GM18867 (cell line): ENCODE measurements at regions not wholly inside any gene's neighbourhood (a gene's known extent, or its start where the extent isn't known, plus 50 kb on each side); places are given as distances from the start of the nearest gene placed in this dataset.
"Not testable (repeated sequence)": the region's sequence is repeated elsewhere in the genome, so short reads cannot be mapped to it uniquely, and the experiment has no call there.

Experiments
- ATAC-seq: cut with Tn5 transposase; IDR thresholded peaks from one replicate; pipeline ENCODE4 v1.9.1; 2021; ENCODE audit warnings: mild to moderate bottlenecking, moderate library complexity; ENCODE audit not compliant: unreplicated experiment

- not testable (repeated sequence) for ATAC-seq
These were observed 532.7 kb downstream of the RBFOX1 start for GRCh38 chr16:7865393-7865792.

DNA sequence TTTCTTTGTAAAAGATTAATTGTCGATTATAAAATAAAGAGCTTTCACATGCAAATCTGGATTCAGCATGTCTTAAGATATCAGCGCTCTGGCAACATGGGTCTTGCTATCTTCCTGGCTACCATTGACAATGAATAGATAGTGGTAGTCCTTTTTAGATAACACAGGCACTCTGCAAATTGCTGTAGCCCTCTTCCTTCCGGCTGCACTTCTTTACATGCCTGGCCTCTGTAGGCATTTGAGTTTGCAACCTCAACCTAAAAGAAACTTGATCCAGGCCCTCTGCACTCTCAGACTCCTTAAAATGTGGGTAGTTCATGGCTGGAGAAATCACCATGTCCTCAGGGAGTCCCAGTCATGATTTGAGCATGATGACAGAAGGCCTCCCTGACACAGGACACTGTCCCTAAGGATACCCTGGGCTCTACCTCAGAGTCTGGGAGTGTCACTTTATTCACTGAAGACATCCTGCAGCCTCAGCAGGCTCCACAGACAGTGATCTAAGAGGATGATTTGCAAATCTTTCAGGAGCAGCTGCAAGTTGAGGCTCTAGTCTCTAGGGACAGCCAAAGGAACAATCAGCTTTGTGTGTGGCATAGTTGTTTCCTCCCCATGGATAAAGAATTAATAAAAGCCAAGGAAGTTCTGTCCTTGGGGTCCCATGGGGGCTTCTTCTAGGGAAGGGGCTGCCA is 529.4 kb downstream of the RBFOX1 start:
- ATAC-seq = no peak

DNA sequence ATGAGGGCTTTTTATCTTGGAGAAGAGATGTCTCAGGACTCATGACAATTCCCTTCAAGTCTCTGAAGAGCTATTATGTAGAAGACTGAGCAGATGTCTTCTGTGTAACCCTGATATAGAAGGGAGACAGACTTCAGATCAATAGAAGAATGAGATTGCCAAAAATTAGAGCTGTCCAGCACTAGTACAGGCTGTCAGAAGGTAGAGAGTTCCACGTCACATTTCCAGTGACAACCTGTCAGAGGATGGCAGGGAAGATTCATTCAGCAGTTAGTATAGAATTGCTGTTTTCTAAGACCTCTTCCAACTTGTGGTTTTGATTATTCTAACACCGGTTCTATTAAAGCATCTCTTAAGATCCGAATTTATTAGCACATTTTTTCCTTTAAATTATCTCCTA is 520.6 kb downstream of the RBFOX1 start:
- no peak for ATAC-seq

DNA sequence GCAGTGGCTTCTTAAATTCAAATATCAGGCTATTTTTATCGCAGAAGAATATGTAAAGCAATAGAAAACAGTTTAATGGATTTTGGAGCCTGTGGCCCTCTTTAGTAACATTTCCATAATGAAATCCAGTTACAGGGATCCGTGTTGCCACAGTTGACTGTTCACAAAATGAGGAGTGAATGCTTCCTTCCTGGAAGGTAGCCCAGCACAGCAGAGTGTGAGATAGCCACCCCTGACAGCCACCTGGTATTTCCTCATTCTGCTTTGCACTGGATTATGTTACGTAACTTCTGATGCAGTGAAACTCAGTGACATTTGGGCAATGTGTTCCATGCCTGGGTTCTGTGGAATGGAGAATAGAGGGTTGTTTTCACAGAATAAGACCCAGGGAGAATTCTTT is 517.2 kb downstream of the RBFOX1 start:
- no peak for ATAC-seq

DNA sequence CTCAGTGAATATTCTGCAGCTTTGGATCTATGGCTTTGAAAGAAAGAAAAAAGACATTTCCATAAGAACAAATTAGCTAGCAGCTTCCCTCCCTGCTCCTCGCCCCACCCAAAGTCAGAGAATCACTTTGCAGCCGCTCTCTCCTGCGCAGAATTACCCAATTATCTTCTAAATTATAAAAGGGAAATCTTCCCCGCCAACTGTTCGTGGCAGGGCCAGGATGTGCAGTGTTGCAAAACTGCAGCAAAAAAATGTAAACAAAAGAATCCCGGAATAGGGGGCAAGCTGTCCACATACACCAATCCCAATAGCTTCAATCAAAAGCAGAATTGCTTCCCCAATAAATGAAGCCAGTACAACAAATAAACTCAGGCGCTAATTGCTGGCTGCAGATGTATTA is 510.6 kb downstream of the RBFOX1 start:
- no peak for ATAC-seq

- ATAC-seq = no peak
These were observed 506.9 kb downstream of the RBFOX1 start for GRCh38 chr16:7839568-7839967.

DNA sequence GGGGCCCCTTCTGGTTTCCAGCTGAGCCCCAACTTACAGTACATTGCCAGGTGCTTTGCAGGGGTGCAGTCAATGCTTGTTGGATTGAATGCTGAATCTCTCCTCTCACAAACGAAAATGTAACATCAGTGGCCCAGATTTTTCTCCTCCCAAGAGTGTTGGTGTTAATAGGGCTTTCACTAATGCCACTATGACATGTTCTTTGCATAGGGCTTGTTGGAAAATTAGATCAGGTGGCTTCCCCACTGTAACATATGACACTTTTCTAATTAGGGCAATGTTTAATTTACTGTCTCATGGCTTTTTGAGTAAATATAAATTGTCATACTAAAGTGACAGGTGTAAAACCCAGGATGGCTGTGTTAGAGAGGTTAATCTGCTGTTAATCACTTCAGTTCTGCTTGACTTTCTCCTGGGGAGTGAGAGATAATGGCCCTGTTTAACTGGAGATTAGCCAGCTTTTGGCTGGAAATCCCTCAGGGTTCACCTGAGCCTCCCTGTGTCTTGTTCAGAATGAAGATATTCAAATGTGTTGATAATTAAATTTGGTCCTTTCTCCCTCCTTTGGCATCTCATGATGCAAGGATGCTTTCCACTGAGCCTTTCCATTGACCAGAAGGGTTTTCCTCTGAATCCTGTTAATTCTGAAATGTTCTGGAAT is 502.3 kb downstream of the RBFOX1 start:
- no peak for ATAC-seq

DNA sequence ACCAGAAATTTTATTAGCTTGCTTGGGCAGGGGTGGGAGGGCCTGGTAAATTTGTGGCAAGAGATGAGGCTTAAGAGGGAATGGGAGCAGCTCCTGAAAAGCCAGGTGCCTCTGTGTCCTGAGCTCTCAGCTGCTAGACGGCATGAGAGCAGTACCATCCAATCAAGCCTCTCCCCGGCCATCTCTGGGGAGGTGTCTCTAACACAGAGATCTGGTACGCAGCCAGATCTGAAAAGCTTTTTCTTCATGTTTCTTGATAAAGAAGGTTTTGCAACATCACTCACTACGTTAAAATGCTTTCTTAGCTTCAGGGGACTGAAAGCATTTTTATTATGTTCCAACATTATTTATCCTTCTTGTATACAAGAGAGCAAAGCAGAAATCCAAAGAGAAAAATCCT is 488.2 kb downstream of the RBFOX1 start:
- ATAC-seq = no peak

GRCh38 chr16:7805686-7806396 is 473.2 kb downstream of the RBFOX1 start:
- ATAC-seq = no peak

GRCh38 chr16:7804635-7805195 is 472.1 kb downstream of the RBFOX1 start:
- no peak for ATAC-seq

GRCh38 chr16:7792346-7792745 is 459.7 kb downstream of the RBFOX1 start:
- no peak for ATAC-seq

DNA sequence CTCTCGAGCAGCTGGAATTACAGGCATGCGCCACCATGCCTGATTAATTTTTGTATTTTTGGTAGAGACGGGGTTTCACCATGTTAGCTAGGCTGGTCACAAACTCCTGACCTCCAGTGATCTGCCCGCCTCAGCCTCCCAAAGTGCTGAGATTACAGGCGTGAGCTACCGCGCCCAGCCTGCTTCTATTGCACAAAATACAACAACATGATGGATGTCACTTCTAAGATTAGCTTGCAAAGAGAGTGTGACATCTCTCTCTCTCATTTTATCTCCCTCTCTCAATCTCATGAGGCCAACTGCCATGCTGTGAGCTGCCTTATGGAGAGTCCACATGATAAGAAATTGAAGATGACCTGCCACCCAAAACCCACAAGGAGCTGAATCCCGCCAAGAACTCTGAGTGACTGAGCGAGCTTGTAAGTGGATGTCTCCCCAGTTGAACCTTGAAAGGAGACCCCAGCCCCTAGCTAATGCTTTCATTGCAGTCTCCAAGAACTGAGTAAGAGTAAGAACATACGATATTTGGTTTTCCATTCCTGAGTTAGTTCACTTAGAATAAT is 458.5 kb downstream of the RBFOX1 start:
- no peak for ATAC-seq

GRCh38 chr16:7775072-7775488 is 442.4 kb downstream of the RBFOX1 start:
- ATAC-seq = no peak

DNA sequence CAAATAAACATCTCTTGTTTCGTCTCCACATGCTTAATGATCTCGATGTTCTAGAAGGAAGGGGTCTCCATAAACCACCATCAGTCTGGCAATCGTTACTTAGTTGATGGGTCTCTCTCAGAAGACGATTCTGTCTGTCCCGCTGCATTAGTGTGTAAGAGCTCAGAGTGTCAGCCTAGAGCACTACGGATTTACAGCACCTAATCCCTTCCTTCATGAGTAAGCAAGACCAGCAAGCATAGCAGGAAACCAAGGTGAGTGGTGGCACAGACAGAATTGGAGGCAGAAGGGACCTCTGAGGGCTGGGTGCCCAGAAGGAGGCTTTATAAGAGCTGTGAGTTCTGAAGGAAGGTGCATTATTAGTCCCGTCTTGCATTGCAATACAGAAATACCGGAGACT is 440.1 kb downstream of the RBFOX1 start:
- no peak for ATAC-seq

DNA sequence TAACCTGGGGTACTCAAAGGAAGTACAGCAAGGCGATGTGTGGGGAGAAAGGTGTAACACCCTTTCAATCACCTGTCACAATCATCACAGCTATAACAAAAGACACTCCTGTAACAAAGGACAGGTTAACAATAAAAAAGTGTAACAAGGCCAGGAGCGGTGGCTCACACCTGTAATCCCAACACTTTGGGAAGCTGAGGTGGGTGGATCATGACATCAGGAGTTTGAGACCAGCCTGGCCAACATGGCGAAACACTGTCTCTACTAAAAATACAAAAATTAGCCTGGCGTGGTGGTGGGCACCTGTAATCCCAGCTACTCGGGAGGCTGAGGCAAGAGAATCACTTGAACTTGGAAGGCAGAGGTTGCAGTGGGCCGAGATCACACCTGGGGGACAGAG is 436.4 kb downstream of the RBFOX1 start:
- ATAC-seq = not testable (repeated sequence)

- ATAC-seq = no peak
These were observed 432.5 kb downstream of the RBFOX1 start for GRCh38 chr16:7765079-7765550.

- ATAC-seq = no peak
These were observed 430.5 kb downstream of the RBFOX1 start for GRCh38 chr16:7763111-7763510.
